Skeletal muscle tissue (tissue), 3 donors: ENCODE measurements at regions not wholly inside any gene's neighbourhood (a gene's known extent, or its start where the extent isn't known, plus 50 kb on each side); places are given as distances from the start of the nearest gene placed in this dataset.

ENCODE experiments used
- H3K27ac ChIP-seq: one replicate; pipeline ENCODE4 v1.7.0; 2013; ENCODE audit warnings: mild to moderate bottlenecking, low read depth, low read length, inconsistent platforms
- H3K27me3 ChIP-seq, 3 donors: one replicate each; pipeline ENCODE4 v1.7.0; 2013; ENCODE audit warnings: low read length in 3 of 3; ENCODE audit not compliant: control insufficient read depth in 3 of 3, insufficient read depth in 3 of 3
- H3K36me3 ChIP-seq, 3 donors: one replicate each; pipeline ENCODE4 v1.7.0; 2013; ENCODE audit warnings: low read length in 3 of 3; ENCODE audit not compliant: control insufficient read depth in 3 of 3, insufficient read depth in 3 of 3
- H3K4me1 ChIP-seq, 3 donors: one replicate each; pipeline ENCODE4 v1.7.0; 2013; ENCODE audit warnings: low read length in 3 of 3, mild to moderate bottlenecking in 3 of 3; ENCODE audit not compliant: control insufficient read depth in 3 of 3, insufficient read depth in 3 of 3
- H3K4me3 ChIP-seq, 3 donors: one replicate each; pipeline ENCODE4 v1.7.0; 2013; ENCODE audit warnings: low read length in 3 of 3
- H3K9ac ChIP-seq, 3 donors: one replicate each; pipeline ENCODE4 v1.7.0; 2013; ENCODE audit warnings: low read length in 3 of 3, mild to moderate bottlenecking in 3 of 3, moderate library complexity in 2 of 3, low read depth in 1 of 3
- H3K9me3 ChIP-seq, 3 donors: one replicate each; pipeline ENCODE4 v1.7.0; 2013; ENCODE audit warnings: low read length in 3 of 3; ENCODE audit not compliant: control insufficient read depth in 3 of 3
- donor health status: Osteomylitis.

DNA sequence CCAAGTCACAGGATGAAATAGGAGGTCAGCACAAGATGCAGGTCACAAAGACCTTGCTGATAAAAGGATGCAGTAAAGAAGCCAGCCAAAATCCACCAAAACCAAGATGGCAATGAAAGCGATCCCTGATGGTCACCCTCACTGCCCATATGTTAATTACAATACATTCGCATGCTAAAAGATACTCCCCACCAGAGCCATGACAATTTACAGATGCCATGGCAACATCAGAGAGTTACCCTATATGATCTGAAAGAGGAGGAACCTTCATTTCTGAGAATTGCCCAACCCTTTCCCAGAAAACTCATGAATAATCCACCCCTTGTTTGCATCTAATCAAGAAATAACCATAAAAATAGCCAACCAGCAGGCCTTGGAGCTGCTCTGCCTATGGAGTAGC, 709.8 kb downstream of the METTL4 start:
- H3K4me3 ChIP-seq, result no peak overlapping the region
- no peak overlapping the region for H3K9ac ChIP-seq
- peaks cover 0 to 5% (median 0%) of the 10 kb centered on the region in 3 donors for H3K9me3 ChIP-seq
- H3K36me3 ChIP-seq, result no peaks in the 10 kb centered on the region
- H3K4me1 ChIP-seq, result no peaks in the 10 kb centered on the region
- no peak overlapping the region for H3K27ac ChIP-seq
- no peaks in the 10 kb centered on the region for H3K27me3 ChIP-seq

DNA sequence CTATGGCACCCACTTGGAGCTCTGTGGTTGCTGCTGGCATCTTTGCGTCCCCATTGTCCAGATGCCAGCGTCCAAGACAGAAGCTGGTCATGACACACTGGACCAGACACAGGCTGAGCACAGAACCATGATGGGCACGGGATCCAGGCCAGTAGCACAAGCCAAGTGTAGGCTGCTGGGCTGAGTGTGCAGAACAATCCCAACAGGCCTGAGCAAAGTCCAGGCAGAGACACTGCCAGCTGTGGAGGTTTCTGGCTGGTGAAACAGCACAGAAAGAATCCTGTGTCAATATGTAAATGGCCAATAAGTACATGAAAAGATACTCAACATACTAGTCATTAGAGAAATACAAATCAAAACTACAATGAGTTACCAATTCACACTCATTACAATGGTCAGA, 705.4 kb downstream of the METTL4 start:
- no peak overlapping the region for H3K9ac ChIP-seq
- no peaks in the 10 kb centered on the region for H3K27me3 ChIP-seq
- no peaks in the 10 kb centered on the region for H3K4me1 ChIP-seq
- H3K4me3 ChIP-seq, result no peak overlapping the region
- no peaks in the 10 kb centered on the region for H3K36me3 ChIP-seq
- peaks cover 0 to 5% (median 0%) of the 10 kb centered on the region in 3 donors for H3K9me3 ChIP-seq
- no peak overlapping the region for H3K27ac ChIP-seq

DNA sequence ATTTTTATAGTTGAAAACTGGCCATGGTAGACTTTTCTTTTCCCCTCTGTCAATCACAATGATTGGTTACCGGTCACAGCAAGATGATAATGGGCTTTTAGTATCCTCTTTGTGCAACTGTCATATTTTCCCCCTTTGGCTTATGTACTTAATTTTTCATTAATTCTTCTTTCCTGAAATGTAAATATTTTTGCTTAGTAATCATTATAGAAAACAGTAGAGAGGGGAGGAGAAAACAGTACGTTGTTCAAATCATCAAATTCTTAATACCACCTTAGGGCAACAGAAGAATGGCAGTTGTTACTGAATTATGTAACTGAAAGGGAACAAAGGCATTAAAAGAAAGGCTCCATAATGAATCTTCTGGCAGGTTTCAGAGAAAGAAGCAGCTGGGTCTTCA, 699.0 kb downstream of the METTL4 start:
- Histone ChIP-seq H3K27ac (no peak overlapping the region), H3K4me3 (no peak overlapping the region), H3K36me3 (no peaks in the 10 kb centered on the region), H3K27me3 (no peaks in the 10 kb centered on the region), H3K9ac (no peak overlapping the region), H3K4me1 (no peaks in the 10 kb centered on the region), H3K9me3 (no peaks in the 10 kb centered on the region)

DNA sequence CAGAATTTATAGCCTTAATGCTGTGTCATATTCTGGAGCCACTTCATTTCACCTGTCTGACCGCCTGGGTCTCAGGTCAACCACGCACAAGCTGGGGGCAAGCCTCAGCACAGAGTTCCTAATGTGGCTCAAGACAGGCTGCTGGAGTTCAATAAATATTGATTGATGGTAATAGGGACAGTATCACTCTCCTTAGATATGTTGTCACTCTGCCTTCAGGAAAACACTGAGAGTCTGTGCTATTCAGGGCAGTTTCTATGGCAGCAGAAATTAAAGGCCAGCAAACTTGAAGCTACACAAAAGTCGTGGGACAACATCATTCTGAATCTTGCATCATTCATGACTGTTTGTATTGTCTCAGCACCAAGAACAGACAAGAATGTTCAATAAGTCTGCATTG, 696.1 kb downstream of the METTL4 start:
- Histone ChIP-seq H3K27me3 (no peaks in the 10 kb centered on the region), H3K4me1 (no peaks in the 10 kb centered on the region), H3K9ac (no peak overlapping the region), H3K9me3 (no peaks in the 10 kb centered on the region), H3K36me3 (no peaks in the 10 kb centered on the region), H3K4me3 (no peak overlapping the region), H3K27ac (no peak overlapping the region)

DNA sequence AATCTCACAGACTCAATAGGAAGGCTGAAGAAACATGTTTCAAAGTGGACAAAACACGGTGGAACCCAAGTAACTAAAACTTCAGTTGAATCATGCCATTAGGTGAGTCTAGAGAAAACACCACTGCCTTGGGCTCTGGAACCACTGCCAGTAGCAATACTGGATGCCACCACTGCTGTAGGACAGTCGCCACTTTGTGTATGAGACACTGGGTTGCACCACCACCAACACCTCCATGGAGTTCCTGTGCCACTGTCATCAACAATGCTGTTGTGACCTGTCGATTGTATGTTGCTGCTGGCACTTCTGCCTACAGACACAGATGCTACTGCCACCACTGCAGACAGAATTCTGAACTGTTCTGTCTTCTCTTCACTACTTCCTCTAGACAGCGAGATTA, 686.7 kb downstream of the METTL4 start:
- no peaks in the 10 kb centered on the region for H3K9me3 ChIP-seq
- no peaks in the 10 kb centered on the region for H3K27me3 ChIP-seq
- H3K36me3 ChIP-seq, result no peaks in the 10 kb centered on the region
- H3K4me3 ChIP-seq, result no peak overlapping the region
- no peaks in the 10 kb centered on the region for H3K4me1 ChIP-seq
- H3K27ac ChIP-seq, result no peak overlapping the region
- H3K9ac ChIP-seq, result no peak overlapping the region

DNA sequence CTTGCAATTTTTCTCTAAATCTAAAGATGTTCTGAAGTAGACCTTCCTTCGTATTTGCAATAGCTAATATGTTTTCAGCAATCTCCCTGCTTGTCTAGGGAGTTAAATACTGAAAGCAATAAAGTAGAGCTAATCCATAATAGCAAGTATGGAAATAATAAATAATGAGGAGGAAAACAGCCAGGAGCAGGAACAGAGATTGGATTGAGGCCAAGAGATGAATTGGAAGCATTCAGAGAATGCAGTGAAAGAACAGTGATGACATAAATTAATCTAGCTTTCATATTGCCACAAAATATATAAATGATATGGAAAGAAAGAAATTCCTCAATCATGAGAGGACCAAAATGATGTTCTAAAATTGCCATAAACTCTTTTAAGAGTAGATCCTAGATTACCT, 679.7 kb downstream of the METTL4 start:
- no peaks in the 10 kb centered on the region for H3K4me1 ChIP-seq
- H3K9ac ChIP-seq, result no peak overlapping the region
- H3K36me3 ChIP-seq, result no peaks in the 10 kb centered on the region
- no peaks in the 10 kb centered on the region for H3K27me3 ChIP-seq
- no peak overlapping the region for H3K27ac ChIP-seq
- H3K9me3 ChIP-seq, result no peaks in the 10 kb centered on the region
- no peak overlapping the region for H3K4me3 ChIP-seq

DNA sequence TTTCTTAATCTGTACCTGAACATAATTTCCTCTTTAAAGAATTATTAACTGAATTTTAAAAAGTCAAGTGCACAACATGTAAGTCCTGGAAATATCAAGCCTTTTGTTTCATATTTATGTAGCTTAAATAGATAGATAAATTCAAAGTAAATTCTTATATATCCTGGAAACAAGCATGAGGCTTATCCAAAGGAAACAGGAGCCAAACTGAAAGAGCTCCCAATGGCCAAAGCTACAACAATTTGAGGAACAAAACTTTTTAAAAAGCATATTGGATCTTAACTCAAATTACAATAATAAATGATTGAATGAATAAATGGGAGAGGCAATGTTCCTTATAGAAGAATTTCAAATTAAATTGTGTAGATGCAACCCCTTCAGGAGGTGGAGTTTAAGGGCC, 679.1 kb downstream of the METTL4 start:
- H3K36me3 ChIP-seq, result no peaks in the 10 kb centered on the region
- H3K9me3 ChIP-seq, result no peaks in the 10 kb centered on the region
- H3K27ac ChIP-seq, result no peak overlapping the region

DNA sequence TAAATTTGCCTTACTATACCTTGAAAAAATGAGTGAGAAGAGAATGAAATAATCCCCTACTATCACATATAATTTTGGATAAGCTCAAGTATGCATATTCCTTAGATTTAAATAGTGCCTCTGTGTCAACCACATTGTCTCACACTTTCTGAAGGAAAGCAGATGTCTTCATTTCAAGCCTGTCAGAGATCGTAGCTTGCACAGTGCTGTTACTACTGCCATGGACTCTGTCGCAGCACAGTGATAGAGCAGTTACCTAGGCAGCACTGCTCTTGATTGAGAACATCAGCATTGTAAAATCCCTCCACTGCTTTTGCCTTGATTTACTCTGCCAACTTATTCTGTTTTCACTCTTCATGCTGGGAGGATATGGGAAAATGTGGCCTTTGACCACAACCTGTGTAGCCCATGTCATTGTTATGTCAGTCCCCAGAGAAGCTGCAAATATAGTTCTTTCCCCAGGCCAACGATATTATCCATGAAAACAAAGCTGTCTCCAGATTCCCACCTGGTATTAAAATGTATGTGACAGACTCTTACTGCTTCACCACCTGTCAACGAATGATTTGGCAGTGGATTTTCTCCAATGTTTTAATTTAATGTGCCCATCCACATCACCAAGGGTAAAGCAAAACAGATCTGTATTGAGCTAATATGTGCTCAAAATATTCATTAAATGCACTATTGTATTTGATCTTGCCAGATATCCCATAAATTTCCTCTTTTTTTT, 675.7 kb downstream of the METTL4 start:
- no peak overlapping the region for H3K27ac ChIP-seq
- H3K4me1 ChIP-seq, result no peaks in the 10 kb centered on the region
- no peaks in the 10 kb centered on the region for H3K27me3 ChIP-seq
- no peak overlapping the region for H3K9ac ChIP-seq
- H3K9me3 ChIP-seq, result no peaks in the 10 kb centered on the region
- no peak overlapping the region for H3K4me3 ChIP-seq
- no peaks in the 10 kb centered on the region for H3K36me3 ChIP-seq

More for the DNA sequence above, 679.1 kb downstream of the METTL4 start:
- H3K4me3 ChIP-seq, result no peak overlapping the region
- H3K9ac ChIP-seq, result no peak overlapping the region
- no peaks in the 10 kb centered on the region for H3K4me1 ChIP-seq
- no peaks in the 10 kb centered on the region for H3K27me3 ChIP-seq

DNA sequence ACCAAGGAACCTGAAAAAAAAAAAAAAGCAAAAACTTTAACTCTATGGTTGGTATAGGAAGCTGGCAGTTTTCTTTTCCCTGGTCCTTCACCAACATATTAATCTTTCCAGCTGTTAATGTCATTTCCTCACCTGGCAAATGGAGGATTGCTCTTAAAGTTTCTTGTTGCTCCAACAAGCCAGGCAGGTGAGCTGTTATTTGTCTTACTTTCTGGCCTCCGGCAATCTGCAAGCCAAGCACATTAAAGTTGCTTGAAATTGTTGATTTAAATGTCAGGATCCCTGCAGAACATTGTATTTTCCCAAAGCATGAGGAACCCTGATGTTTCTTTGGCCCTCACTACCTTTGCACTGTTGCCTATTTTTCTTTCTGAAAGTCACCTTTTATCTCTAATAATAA, 664.9 kb downstream of the METTL4 start:
- Histone ChIP-seq H3K9ac (no peak overlapping the region), H3K27ac (no peak overlapping the region), H3K9me3 (peaks cover 0 to 6% (median 5%) of the 10 kb centered on the region in 3 donors), H3K4me1 (no peaks in the 10 kb centered on the region), H3K4me3 (no peak overlapping the region), H3K36me3 (no peaks in the 10 kb centered on the region), H3K27me3 (no peaks in the 10 kb centered on the region)

DNA sequence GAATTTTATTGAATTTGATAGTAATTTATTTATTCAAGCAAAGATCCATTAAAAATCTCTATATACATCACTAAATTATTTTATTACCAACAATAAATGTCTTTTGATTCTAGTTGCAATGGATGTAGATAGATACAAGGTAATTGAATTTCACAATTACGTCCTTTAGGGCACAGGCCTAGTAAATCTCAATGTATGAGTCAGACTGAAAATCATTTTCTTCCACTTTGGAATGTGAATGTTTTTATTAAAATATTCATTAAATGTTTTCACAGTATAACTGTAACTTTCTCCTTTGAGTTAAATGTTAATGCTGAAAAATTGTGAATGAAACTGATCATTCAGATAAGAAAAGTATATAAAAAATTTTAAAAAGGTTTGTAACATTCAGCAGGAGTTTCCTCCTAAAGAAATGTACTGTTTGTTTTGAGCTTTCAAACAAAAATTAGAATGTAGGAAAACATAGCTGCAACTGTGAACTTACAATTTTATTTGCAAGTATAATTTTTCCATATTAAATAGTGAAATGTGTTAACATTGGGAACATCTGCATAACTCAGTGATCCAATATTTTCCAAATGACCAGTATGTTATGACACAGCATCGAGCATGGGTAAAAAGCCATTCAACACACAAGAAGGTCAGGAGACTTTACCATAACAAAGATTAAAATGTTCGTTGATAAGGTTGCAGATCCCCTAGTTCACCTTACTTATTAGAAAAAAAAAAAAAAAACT, 663.7 kb downstream of the METTL4 start:
- no peaks in the 10 kb centered on the region for H3K27me3 ChIP-seq
- no peaks in the 10 kb centered on the region for H3K4me1 ChIP-seq
- H3K36me3 ChIP-seq, result no peaks in the 10 kb centered on the region
- H3K9ac ChIP-seq, result no peak overlapping the region
- H3K27ac ChIP-seq, result no peak overlapping the region
- H3K4me3 ChIP-seq, result no peak overlapping the region
- peaks cover 0 to 6% (median 5%) of the 10 kb centered on the region in 3 donors for H3K9me3 ChIP-seq
